Fibroblast of pulmonary artery (primary cell): ENCODE measurements at regions not wholly inside any gene's neighbourhood (a gene's known extent, or its start where the extent isn't known, plus 50 kb on each side); places are given as distances from the start of the nearest gene placed in this dataset.

Source experiments
- DNase-seq: peaks from one replicate; pipeline ENCODE4 v3.0.0-alpha.2; 2010; ENCODE audit warnings: low read depth
- H3K4me3 ChIP-seq: replicated peaks from 2 replicates; pipeline ENCODE4 v1.5.1; 2011; ENCODE audit warnings: low read depth, mild to moderate bottlenecking, control low read depth, low read length, moderate library complexity
- TF ChIP-seq, protein P1 (sequence below): IDR thresholded peaks from 2 replicates; pipeline ENCODE4 v1.5.1; 2011; ENCODE audit warnings: mild to moderate bottlenecking, control low read depth, low read length, inconsistent platforms; ENCODE audit errors: missing control alignments

DNA sequence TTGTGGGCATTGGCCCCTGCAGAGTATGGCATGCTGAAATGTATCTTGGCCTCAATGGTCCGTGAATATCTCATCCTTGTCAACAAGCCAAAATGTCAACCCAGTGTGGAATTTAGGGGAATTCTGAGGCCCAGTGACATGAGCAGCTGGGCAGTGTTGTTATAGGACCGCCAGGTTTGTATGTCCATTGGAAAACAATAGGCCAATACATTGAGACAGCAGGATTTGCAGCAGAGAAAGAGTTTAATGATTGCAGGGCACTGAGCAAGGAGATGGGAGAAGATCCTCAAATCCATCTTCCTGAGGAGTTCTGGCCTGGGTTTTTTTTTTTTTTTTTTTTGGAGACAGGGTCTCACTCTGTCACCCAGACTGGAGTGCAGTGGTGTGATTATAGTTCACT lies 95.7 kb upstream of the BAIAP2L1 start:
- TF ChIP-seq, protein P1, sequence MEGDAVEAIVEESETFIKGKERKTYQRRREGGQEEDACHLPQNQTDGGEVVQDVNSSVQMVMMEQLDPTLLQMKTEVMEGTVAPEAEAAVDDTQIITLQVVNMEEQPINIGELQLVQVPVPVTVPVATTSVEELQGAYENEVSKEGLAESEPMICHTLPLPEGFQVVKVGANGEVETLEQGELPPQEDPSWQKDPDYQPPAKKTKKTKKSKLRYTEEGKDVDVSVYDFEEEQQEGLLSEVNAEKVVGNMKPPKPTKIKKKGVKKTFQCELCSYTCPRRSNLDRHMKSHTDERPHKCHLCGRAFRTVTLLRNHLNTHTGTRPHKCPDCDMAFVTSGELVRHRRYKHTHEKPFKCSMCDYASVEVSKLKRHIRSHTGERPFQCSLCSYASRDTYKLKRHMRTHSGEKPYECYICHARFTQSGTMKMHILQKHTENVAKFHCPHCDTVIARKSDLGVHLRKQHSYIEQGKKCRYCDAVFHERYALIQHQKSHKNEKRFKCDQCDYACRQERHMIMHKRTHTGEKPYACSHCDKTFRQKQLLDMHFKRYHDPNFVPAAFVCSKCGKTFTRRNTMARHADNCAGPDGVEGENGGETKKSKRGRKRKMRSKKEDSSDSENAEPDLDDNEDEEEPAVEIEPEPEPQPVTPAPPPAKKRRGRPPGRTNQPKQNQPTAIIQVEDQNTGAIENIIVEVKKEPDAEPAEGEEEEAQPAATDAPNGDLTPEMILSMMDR = no peak
- H3K4me3 ChIP-seq = no peak overlapping the region
- no peak for DNase-seq

DNA sequence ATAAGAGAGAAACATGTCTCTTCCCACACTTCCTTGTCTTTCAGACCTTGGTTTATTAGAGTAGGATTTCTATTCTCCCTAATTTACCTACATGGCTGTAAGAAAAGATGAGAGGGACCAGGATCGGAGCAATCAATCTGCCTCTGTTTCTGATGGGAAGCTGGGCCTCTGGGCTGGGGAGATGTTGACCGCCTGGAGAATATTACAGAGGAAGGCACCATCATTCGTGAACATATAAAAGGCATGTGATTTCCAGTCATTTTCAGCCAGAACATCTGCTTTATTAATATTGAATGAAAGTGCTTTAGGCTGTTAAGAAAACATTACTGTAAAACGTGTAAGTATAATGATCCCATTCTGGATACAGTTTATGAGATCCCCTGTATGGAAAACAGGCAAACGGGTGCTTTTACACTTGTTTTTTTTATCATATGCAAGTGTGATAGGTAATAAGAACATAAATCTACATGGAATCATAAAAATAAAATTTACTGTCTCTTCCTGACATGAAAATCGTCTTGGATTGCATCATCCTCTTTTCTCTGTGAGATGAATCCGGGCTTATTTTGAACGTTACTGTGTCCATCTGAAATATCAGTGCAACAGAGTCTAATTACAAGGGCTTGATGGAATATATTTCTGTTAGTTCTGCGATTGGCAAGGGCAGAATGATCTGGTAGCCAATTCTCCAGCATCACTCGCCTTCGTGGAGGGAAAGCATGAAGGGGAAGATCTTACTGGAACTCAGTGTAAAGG lies 94.5 kb upstream of the BAIAP2L1 start:
- no peak for DNase-seq
- H3K4me3 ChIP-seq = no peak overlapping the region
- TF ChIP-seq, protein P1 = no peak

DNA sequence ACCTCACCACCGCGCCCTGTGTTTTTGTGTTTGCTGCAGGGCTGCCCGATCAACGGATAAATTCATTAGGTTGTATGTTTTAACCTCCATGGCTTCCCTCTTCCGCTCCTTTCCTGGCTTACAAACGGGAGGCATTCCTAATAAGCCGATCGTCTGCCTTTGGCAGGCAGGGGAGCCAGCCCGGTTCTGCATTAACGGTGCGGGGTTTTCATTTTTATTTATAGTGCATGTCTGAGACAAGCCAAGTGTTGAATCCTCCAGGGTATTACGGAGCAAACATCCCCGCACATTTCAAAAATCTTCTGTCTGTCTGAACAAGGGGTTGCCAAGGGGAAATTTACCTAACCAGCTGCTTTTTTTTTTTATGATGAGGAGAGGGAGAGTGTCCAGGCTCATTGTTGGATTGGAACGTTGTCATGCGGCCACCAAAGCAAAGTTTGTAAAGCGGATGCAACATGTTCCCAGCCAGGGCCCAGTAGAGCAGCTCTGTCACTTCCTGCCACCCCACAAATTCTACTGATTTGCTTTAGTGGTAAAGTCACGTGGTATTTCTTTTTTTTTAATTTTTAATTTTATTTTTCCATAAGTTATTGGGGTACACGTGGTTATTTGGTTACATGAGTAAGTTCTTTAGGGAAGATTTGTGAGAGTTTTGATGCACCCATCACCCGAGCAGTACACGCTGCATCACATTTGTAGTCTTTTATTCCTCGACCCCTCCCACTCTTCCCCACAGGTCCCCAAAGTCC lies 92.3 kb upstream of the BAIAP2L1 start:
- TF ChIP-seq, protein P1 = no peak
- DNase-seq = no peak
- no peak overlapping the region for H3K4me3 ChIP-seq

DNA sequence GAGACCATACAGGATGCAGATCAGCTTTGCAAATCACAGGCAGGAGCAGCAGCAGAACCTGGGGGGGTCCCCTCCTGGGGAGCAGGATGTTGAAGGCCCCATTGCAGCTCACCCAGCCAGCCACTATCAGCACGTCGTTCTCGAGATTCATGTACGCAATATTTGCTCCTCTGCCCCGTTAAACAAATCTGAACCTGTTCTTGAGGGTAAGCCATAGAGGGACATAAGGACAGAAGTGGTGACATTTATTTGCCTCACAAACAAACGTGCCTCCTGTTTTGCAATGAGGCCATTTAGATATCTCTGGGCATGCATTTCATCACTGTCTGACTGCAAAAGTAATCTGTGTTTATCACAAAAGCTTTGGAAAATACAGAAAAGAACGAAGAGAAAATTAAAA lies 87.3 kb upstream of the BAIAP2L1 start:
- DNase-seq = no peak
- TF ChIP-seq, protein P1 = no peak
- H3K4me3 ChIP-seq = no peak overlapping the region

DNA sequence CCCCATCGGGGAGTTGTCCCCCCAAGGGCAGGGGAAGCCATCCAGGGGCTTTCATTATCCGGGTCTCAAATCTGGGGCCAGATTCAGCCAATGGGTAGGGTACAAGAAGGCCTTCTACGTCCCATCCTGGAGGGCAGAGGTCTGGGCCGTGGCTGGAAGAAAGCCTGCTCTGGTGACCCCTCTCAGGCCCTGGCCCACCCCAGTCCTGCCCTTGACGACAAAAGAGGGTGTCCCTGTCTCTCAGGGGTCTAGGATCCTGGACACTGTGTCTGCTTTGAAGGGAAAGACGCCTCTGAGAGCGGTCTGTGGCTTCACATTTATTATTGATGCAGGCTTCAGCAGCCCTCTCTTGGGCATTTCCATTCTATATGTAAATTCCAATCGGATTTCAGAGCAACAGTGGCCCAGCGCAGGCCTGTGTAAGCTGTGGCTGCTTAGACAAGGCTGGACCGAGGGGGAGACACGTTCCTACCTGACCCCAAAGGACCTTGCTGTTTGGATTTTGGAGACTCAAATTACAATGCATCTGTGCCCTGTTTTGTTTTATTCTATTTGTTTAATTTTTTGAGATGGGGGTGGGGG lies 83.2 kb upstream of the BAIAP2L1 start:
- TF ChIP-seq, protein P1 = no peak
- no peak overlapping the region for H3K4me3 ChIP-seq

DNA sequence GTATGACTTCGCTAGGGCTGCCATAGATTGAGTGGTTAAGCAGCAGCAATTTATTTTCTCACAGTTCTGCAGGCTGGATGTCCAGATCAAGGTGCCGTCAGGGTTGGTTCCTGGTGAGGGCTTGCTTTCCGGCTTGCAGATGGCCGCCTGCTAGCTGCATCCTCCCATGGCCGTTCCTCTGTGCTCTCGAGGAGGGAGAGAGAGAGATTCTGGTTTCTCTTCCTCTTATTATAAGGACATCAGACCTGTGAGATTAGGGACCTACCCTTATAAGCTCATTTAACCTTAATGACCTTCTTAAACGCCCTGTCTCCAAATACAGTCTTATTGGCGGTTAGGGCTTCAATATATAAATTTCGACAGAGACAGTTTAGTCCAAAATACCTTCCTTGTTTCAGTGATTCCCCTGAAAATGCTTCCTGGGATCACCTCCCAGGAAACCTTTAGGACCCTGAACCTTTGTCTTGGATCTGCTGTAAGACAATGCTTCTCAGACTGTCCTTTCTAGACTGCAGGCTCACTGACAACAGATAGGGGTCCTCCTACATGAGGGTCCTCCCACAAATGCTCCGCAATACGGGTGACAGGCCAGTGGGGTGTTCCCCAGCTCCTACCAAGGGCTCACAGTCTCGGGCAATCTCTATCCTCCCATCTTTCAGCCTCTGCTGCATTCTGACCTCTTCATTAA lies 82.5 kb upstream of the BAIAP2L1 start:
- no peak for DNase-seq
- TF ChIP-seq, protein P1 = no peak
- no peak overlapping the region for H3K4me3 ChIP-seq

More for the DNA sequence above, 83.2 kb upstream of the BAIAP2L1 start:
- DNase-seq = no peak
